GM13976 (cell line): ENCODE measurements at regions not wholly inside any gene's neighbourhood (a gene's known extent, or its start where the extent isn't known, plus 50 kb on each side); places are given as distances from the start of the nearest gene placed in this dataset.

ENCODE experiments used
- DNase-seq: peaks from one replicate; pipeline ENCODE4 v3.0.0; 2012; ENCODE audit warnings: low spot score
- in situ Hi-C: fragments of 300-500 bp; cut with MboI; formaldehyde crosslinking; loops from one replicate; pipeline ENCODE4 v1.12.0; 2022; ENCODE audit warnings: low sequenced_read_pairs, mixed read lengths, inconsistent platforms; ENCODE audit not compliant: unreplicated experiment
- TF ChIP-seq, protein P1 (sequence below): IDR thresholded peaks from 2 replicates; pipeline ENCODE4 v1.5.1; 2012; ENCODE audit warnings: borderline replicate concordance, mild to moderate bottlenecking; ENCODE audit not compliant: insufficient read depth; ENCODE audit errors: extremely low read depth, missing control alignments, control extremely low read depth

DNA sequence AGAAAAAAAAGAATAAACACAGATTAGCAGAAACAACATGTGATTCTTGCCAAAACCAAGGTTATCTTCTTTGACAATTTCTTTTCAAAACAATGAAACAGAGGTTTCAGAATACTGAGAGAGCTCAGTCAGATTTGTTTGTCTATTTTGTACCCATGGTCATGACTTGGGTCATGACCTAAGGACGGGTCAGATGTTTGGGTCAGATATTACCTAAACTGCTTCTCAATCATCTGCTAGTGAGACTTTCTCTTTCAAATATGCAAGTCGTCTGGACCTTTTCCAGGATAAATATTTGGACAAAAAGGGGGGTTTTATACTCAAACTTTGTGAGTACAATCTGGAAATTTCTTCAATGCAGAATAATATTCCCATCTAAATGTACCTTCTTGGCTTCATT is 148.3 kb upstream of the USP38 start:
- DNase-seq, result no peak
- TF ChIP-seq, protein P1, sequence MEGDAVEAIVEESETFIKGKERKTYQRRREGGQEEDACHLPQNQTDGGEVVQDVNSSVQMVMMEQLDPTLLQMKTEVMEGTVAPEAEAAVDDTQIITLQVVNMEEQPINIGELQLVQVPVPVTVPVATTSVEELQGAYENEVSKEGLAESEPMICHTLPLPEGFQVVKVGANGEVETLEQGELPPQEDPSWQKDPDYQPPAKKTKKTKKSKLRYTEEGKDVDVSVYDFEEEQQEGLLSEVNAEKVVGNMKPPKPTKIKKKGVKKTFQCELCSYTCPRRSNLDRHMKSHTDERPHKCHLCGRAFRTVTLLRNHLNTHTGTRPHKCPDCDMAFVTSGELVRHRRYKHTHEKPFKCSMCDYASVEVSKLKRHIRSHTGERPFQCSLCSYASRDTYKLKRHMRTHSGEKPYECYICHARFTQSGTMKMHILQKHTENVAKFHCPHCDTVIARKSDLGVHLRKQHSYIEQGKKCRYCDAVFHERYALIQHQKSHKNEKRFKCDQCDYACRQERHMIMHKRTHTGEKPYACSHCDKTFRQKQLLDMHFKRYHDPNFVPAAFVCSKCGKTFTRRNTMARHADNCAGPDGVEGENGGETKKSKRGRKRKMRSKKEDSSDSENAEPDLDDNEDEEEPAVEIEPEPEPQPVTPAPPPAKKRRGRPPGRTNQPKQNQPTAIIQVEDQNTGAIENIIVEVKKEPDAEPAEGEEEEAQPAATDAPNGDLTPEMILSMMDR, result no peak
- in situ Hi-C loops, result no loop called here

GRCh38 chr4:143046454-143046853 is 138.3 kb upstream of the USP38 start:
- TF ChIP-seq, protein P1, result no peak
- in situ Hi-C loops, result no loop called here
- DNase-seq, result no peak

DNA sequence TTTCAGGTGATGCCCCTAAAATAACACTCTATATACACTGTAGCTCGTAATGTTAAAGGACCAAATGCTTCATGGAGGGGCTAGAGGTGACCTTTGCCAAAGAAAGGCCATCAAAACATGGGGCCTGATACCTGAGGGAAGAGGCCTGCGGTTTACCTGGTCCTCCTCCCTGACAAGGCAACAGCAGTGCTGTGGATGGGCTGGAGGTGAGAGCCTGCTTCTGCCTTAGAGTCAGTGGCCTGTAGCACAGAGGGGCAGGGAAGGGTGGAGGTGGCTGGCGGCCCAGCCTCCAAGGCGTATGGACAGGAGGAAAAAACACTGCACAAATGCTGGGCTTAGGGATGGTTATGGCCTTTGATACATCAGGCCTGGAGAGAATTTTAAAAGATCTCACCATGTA is 137.8 kb upstream of the USP38 start:
- in situ Hi-C loops, result no loop called here
- TF ChIP-seq, protein P1, result no peak
- DNase-seq, result no peak

DNA sequence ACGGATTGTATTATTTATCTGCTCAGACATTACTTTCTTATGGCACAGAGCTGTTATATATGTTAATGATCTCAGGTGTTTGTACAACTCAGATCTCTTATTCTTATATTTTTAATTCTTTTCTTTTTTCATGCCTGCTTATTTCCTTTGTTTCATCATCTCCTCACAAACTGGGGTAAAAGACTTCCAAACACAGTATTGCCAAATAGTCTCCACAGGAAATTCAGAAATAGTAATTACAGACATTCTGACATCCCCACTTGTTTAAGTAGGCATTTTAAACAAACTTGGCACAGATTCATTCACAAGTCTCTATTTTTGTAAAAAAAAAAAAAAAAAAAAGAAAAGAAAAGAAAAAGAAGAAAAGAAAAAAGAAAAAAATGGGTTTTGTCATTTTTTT is 129.7 kb upstream of the USP38 start:
- TF ChIP-seq, protein P1, result no peak
- no peak for DNase-seq
- in situ Hi-C loops, result no loop called here

- no peak for DNase-seq
- in situ Hi-C loops, result no loop called here
- TF ChIP-seq, protein P1, result no peak
Observed at GRCh38 chr4:143055997-143056396, 128.7 kb upstream of the USP38 start.

GRCh38 chr4:143071351-143071750 is 113.4 kb upstream of the USP38 start:
- no peak for DNase-seq
- in situ Hi-C loops, result no loop called here

More at GRCh38 chr4:143071351-143071750, 113.4 kb upstream of the USP38 start:
- TF ChIP-seq, protein P1, result no peak
